ENCODE measurements at regions not wholly inside any gene's neighbourhood (a gene's known extent, or its start where the extent isn't known, plus 50 kb on each side); places are given as distances from the start of the nearest gene placed in this dataset.

DNA sequence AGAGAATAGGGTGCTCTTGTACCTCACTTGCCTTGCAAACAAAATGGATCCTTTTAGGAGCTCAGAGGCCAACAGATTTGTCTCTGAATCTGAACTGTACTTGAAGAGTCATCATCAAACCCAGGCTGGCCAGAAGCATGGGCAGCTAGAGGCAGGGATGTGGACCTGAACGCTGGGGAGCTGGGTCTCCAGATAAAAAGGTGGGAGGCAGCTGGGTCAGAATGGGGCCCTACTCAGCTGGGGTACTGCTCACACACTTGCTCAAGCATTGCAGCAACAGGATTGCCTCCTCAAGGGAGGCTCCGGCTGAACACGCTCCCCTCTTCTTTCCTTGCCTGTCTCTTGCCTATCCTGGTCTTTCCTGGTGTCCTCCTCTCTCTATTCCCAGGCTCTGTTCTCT lies 57.3 kb upstream of the SIX3 start:
- H3K9ac ChIP-seq (replicated peaks in 1 of 4; ENCODE audit: extremely low read depth in 1 of 4, low read depth in 3 of 4, low read length in 3 of 4) = no peak overlapping the region
- 0 out of 2 replicates have a peak overlapping the region, but pooled peaks have one; percentile 16 for H2BK20ac ChIP-seq (ENCODE audit: low read length)
- ChIA-PET POLR2A (ENCODE audit: partially characterized antibody) (interaction anchor here (1.5 kb wide), 1 partner anchor 82 kb away, joined by 3 read pairs; no protein-coding TSS in a partner anchor), CTCF (ENCODE audit: partially characterized antibody) (interaction anchor here (1.0 to 1.2 kb wide), 2 partner anchors 8 to 14 kb away, joined by 3 read pairs; no protein-coding TSS in a partner anchor)
- H4K91ac ChIP-seq (replicated peaks; ENCODE audit: insufficient read length, low read length) = no peak overlapping the region
- H2AK5ac ChIP-seq (ENCODE audit: low read depth, low read length) = no peak overlapping the region
- TF ChIP-seq SP1 (IDR thresholded peaks at IDR 0.05; ENCODE audit: low read depth, low read length) (no peak), MAFK (IDR thresholded peaks at IDR 0.05; ENCODE audit: low read depth, low read length) (no peak)
- H3K27me3 ChIP-seq (replicated peaks in 1 of 4; ENCODE audit: control insufficient read depth in 3 of 4, extremely low read depth in 1 of 4, insufficient read depth in 3 of 4, low read length in 3 of 4) = no peaks in the 10 kb centered on the region; a peak in 1 of 7 replicates
- H4K5ac ChIP-seq (ENCODE audit: insufficient read length, low read depth, low read length) = no peak overlapping the region
- DNase-seq (ENCODE audit: low read depth in 1 of 2, low spot score in 2 of 2) (no peak), FAIRE-seq (no peak)
- H3K79me2 ChIP-seq (ENCODE audit: control insufficient read depth in 1 of 2, insufficient read depth in 2 of 2, low read length in 2 of 2) = no peaks in the 10 kb centered on the region
- H3K79me1 ChIP-seq (ENCODE audit: low read depth, low read length) = no peaks in the 10 kb centered on the region
- no peak overlapping the region for H3K18ac ChIP-seq (ENCODE audit: extremely low read depth, low read length)
- H4K8ac ChIP-seq (ENCODE audit: extremely low read depth, insufficient read depth, low read length) = no peak overlapping the region
- 90% methylated on average over 3 of the region's 3 CpGs; no CpG with 5 or more reads in 1 of the 2 experiments for WGBS, 2 experiments (ENCODE audit: extremely low coverage in 1 of 2, insufficient coverage in 1 of 2, insufficient read length in 1 of 2, insufficient replicate concordance in 2 of 2, low coverage in 1 of 2, low lambda C conversion rate in 2 of 2, missing lambda C conversion rate in 1 of 2)
- no peaks in the 10 kb centered on the region for H3K9me3 ChIP-seq (ENCODE audit: insufficient read depth in 2 of 2, low read depth in 1 of 2, low read length in 1 of 2)
- no peak overlapping the region for H2BK5ac ChIP-seq (ENCODE audit: low read depth, low read length)
- no peak overlapping the region for H3K23ac ChIP-seq (ENCODE audit: insufficient read length)
- no peak overlapping the region for H3K27ac ChIP-seq (ENCODE audit: low read depth, low read length)
- no peak overlapping the region for H3K4me2 ChIP-seq (ENCODE audit: insufficient read depth in 1 of 2, low read depth in 2 of 2, low read length in 2 of 2)
- H2BK120ac ChIP-seq (replicated peaks; ENCODE audit: low read depth, low read length) = no peak overlapping the region
- no peaks in the 10 kb centered on the region for H4K20me1 ChIP-seq (replicated peaks in 1 of 2; ENCODE audit: control insufficient read depth in 1 of 2, insufficient read depth in 2 of 2, low read length in 2 of 2)
- H3K4me3 ChIP-seq (ENCODE audit: extremely low read depth in 1 of 4, insufficient read depth in 2 of 4, low read depth in 3 of 4, low read length in 4 of 4) = no peak overlapping the region
- no peaks in the 10 kb centered on the region for H3K23me2 ChIP-seq (ENCODE audit: low read depth, low read length)
- no peak overlapping the region for H2AFZ ChIP-seq (ENCODE audit: low read length)
- H3K56ac ChIP-seq (replicated peaks; ENCODE audit: insufficient read length, low read depth, low read length) = no peak overlapping the region
- peaks cover 0 to 14% (median 4%) of the 10 kb centered on the region in 4 experiments; a peak in 4 of 7 replicates for H3K4me1 ChIP-seq (replicated peaks in 1 of 4; ENCODE audit: control insufficient read depth in 3 of 4, insufficient read depth in 4 of 4, low read length in 3 of 4)
- H3K36me3 ChIP-seq (ENCODE audit: control insufficient read depth in 2 of 4, insufficient read depth in 4 of 4, low read length in 3 of 4) = no peaks in the 10 kb centered on the region
- H3K4ac ChIP-seq (replicated peaks; ENCODE audit: insufficient read length, low read depth, low read length) = no peak overlapping the region
- H3K14ac ChIP-seq (ENCODE audit: insufficient read length) = no peak overlapping the region
- H2BK12ac ChIP-seq (ENCODE audit: low read depth, low read length) = no peak overlapping the region
- no peak overlapping the region for H2BK15ac ChIP-seq (ENCODE audit: low read length)

Measured in H1 (cell line).